ENCODE measurements at regions not wholly inside any gene's neighbourhood (a gene's known extent, or its start where the extent isn't known, plus 50 kb on each side); places are given as distances from the start of the nearest gene placed in this dataset.

DNA sequence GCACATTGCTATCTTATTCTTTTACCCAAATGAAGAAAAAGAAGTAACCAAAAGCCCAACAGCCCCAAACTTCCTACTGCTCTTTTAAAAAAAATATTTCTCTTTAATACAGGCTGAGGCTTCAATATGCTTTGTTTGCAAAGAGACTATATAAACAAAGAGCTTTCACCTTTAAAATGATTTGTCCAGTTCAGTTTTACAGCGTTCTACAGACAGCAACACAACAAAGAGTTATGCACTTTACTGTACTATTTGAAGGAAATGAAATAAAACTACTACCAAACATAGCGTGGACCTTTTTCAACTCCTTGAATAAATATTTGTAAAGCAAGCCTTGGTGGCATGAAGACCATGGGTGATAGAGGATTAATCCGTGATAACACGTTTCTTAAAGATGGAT is 151.2 kb downstream of the FGF9 start:
- no peak for DNase-seq (ENCODE audit: low read depth)

DNA sequence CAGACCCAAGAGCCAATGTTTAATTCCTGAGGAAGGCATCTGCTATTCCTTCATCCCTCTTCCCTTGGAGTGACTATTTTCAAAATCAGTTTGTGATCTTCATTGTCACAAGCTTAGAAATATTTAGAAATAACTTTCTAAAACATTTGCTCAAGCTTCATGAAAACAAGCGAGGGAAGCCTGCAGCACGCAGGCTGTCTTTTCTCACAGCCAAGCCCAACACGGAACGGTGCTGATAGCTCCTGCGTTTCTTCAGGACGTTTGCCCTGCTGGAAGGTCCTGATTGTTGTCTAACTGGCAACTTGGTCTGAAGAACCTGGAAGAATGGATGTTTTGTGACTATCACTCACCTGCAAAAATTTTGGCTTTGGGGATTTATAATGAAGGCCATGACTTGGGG is 152.5 kb downstream of the FGF9 start:
- no peak for DNase-seq (ENCODE audit: low read depth)

DNA sequence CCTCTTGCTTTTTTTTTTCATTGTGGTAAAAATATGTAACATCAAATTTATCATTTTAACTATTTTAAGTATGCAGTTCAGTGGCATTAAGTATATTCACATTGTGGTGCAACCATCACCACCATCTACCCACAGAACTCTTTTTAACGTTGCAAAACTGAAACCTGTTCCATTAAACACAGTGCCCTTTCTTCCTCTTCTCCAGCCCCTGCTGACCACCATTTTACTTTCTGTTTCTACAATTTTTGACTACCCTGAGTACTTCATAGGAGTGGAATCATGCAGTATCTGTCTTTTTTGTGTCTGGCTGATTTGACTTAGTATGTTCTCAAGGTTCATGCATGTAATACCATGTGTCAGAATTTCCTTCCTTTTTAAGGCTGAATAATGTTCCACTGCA is 153.1 kb downstream of the FGF9 start:
- DNase-seq (ENCODE audit: low read depth), result no peak

DNA sequence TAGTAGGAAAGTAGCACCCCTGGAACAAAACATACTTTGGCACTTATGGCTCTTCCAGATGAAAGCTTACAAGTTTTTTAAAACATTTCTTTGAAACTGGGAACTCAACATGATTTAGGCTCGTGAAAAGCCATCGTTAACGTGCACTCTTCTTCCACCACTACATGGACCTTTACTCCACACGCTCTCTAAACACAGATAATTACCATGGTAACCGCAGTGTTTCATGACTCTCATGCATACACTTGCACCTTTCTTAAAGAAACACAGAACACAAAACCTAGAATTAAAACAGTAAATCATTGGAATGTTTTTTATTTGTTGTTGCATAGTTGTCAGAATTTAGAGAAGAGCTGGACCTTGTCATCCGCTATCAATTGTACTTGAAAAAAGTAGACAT is 154.3 kb downstream of the FGF9 start:
- no peak for DNase-seq (ENCODE audit: low read depth)

DNA sequence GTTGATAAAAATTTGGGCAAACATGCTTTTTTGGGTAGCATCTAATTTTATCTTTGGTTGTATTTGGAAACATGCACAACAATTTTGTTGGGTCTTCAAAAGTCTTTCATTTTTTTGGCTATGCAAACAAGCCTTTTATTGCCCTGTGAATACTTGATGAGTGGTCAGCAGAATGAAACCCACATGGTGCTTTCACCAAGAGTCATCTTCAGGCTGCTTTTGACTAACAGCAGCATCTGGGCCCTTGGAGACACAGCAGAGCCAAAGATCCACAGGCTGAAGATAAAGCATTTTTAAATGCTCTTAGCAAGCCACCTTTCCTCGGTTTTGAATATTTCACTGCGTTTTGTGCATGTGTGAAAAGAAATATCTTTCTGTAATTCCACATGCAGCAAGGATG is 154.9 kb downstream of the FGF9 start:
- no peak for DNase-seq (ENCODE audit: low read depth)

DNA sequence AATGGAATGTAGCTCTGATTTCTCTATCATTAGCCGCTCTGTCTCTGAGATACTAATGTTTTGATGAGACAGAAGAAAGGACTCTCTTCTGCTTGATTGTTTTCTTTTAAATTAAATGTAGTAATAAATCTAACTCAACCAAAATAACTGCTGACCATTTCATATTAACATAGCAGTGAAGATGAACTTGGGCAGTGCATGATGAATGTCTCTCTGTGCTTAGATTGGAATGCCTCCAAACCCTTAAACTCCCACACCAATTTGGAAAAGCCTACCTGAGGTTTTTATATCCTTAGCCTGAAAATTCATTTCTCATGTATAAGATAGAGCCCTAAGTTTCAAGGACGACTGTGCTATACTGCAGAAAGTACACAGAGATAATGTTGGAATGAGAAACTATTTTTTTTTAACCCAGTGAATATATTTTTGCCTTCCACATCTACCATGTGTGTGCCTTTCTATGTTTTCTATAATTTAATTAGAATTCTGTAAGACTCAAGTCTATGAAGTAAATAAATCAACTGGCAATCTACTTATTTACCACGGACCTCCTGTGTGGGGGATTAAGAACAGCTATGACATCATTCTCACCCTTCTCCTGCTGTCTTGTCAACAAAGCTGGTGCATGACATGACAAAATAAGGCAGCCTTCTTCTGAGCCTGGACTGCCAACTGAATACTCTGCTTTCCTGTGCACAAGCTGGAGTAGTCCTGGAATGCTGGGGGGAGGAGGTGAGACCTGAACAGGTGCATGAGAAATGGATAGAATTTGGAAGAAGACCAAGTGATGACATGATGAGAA is 155.5 kb downstream of the FGF9 start:
- no peak for DNase-seq (ENCODE audit: low read depth)

- no peak for DNase-seq (ENCODE audit: low read depth)
Observed at GRCh38 chr13:21831654-21832324, 160.9 kb downstream of the FGF9 start.

- DNase-seq (ENCODE audit: low read depth), result no peak
Observed at GRCh38 chr13:21833921-21834320, 163.0 kb downstream of the FGF9 start.

GRCh38 chr13:21834521-21834920 is 163.6 kb downstream of the FGF9 start:
- DNase-seq (ENCODE audit: low read depth), result no peak

- no peak for DNase-seq (ENCODE audit: low read depth)
Observed at GRCh38 chr13:21837288-21837687, 166.4 kb downstream of the FGF9 start.

- no peak for DNase-seq (ENCODE audit: low read depth)
Observed at GRCh38 chr13:21837841-21838551, 167.1 kb downstream of the FGF9 start.

DNA sequence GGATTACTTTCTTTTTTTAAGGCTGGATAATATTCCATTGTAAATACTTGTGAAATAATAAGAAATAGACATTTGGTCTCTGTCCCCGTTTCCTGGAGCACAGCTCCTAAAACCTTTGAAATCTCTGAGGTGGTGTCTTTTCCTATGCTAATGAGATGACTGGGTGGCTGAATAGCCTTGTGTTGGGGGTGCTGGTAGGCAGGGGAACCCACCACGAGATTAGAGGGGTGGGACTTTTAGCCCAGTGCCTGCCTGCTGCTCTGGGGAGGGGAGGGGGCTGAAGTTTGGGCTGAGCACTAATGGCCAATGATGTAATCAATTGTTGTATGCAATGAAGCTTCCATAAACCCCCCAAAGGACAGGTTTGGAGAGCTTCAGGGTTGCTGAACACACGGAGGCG is 175.7 kb downstream of the FGF9 start:
- no peak for DNase-seq (ENCODE audit: low read depth)

DNA sequence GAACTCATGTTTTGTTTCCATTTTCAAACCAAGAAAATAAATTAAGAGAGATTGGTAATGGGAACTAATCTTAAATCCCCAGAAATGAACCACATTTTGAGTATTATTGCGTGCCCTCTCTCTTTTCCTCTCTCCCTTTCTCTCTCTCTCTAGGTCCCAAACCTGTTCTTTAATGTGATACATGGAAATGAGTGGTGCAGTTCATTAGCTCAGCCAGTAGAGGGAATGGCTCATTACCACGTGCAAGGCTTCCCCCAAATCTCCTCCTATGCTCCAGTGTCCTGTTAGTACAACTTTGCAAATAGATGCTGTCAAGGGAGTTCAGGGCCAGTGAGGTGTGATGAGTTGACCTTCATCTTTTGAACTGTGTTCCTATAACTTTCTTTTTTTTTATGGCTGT is 178.4 kb downstream of the FGF9 start:
- DNase-seq (ENCODE audit: low read depth), result no peak

DNA sequence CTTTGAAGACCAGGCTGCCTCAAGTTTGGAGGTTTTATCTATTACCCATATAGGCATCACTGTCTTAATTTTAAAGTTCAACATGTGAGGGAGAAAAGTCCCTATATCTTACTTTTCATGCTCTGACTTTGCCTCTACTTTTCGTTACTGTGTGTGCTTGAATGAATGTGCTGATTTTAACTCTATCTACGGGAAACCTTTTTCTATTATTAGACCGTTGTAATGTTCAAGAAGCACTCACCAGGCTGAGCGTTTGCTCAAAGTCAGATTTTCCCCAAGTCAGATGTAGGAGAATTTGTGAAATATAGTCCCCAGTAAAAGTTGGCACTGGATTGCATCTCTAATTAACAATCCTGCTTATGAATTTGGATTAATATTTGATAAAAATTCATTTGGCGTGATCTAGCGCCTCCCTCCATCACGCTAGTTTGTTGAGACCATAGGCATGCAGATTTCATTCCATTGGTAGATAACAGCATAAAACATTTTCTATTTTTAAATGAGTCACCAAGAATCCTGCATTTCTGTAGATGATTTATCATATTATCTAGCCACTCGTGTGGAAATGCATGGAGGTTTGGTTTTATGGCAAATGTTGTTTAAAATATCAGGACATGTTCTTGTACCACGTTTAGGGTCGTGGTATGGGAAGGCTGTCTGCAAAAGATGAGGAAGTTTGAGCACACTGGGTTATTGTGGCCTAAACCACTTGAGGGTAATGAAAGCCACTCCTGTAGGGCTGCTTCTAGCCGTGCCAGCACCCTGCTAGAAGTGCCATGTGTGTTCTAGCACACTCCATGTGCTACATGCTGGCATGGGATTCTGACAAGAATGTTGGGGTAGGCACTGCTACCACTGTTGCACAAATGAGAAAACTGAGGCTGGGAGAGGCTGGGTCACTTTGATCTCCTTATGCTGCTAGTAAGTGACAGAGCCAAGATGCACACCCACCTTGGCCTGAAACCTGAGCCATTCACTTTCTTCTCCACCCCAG is 179.4 kb downstream of the FGF9 start:
- DNase-seq (ENCODE audit: low read depth), result no peak

DNA sequence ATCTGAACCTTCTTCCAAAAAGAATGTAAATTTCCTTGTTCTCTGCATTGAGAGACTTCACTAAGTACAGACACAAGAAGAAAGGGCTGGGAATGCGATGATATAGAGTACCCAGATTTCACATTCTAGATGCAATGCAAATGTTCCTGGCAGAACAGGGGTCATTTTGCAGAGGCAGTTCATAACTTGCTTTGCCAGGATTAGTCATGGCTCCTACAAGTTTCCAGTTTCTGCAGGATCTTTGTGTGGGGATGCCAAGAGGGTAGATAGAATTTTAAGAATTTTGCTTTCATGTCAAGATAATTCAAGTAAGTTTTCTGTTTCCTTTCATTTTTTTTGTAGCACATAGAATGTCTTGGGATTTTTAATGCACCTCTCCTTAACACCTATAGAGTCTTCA is 181.2 kb downstream of the FGF9 start:
- DNase-seq (ENCODE audit: low read depth), result no peak

DNA sequence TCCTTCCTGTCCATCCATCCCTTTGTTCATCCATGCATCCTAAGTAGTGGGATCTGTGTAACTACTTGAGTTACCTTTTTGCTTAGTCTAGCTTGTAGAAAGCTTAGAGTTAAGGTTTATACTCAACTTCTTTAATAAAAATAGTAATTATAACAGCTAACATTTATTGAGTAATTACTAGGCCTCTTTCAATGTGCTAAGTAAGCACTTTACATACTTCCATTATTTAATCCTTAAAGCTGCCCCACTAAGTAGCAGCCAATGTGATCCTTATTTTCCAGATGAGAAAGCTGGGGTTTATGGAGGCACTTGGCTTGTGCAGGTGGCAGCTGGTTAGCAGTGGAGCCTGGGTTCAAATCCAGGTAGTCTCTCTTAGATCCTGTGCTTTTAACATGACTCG is 182.9 kb downstream of the FGF9 start:
- DNase-seq (ENCODE audit: low read depth), result no peak

- DNase-seq (ENCODE audit: low read depth), result no peak
Observed at GRCh38 chr13:21868823-21869222, 197.9 kb downstream of the FGF9 start.

DNA sequence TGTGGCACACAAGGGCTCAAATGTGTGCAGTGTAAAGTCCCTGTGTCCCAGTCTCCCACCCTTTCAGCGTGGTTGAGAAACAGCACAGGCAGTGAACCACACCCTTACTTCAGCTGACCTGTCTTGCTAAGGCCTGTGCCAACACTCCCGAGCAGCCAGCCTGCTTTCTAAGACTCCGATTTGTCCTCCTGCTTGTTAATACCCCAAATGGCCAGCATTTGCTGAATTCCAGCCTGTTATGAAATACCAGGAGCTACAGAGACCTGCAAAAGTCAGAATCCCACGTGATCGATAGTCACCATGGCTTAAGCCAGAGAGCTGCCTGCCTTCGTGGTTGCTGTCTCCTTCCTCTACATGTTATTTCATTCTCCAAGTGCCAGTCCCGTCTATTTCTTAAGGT is 200.5 kb downstream of the FGF9 start:
- DNase-seq (ENCODE audit: low read depth), result no peak

GRCh38 chr13:21871919-21872318 is 201.0 kb downstream of the FGF9 start:
- DNase-seq (ENCODE audit: low read depth), result no peak

GRCh38 chr13:21872795-21873194 is 201.9 kb downstream of the FGF9 start:
- DNase-seq (ENCODE audit: low read depth), result no peak

DNA sequence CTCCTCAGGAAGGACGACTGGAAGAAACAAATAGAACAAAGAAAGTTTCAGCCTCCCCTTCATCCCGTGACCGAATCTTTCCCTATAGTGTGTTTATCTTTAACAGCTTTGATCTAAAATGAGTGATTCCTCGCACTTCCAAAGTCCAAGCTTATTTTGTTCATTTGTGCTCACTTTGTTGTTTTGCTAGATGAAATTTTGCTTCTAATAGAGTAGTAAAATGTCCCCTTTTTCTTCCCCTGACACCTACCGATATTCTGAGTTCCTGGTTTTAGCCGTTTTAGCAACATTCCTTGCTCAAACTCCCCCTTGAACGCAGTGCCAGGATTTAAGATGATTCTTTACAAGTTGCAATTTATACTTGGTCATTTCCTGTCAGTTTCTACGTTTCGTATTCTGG is 204.2 kb downstream of the FGF9 start:
- DNase-seq (ENCODE audit: low read depth), result no peak

All from activated T-cell treated with anti-CD3 and anti-CD28 coated beads for 24 hours (primary cell).